ENCODE measurements at regions not wholly inside any gene's neighbourhood (a gene's known extent, or its start where the extent isn't known, plus 50 kb on each side); places are given as distances from the start of the nearest gene placed in this dataset.
"Not testable (repeated sequence)": the region's sequence is repeated elsewhere in the genome, so short reads cannot be mapped to it uniquely, and the experiment has no call there.

DNA sequence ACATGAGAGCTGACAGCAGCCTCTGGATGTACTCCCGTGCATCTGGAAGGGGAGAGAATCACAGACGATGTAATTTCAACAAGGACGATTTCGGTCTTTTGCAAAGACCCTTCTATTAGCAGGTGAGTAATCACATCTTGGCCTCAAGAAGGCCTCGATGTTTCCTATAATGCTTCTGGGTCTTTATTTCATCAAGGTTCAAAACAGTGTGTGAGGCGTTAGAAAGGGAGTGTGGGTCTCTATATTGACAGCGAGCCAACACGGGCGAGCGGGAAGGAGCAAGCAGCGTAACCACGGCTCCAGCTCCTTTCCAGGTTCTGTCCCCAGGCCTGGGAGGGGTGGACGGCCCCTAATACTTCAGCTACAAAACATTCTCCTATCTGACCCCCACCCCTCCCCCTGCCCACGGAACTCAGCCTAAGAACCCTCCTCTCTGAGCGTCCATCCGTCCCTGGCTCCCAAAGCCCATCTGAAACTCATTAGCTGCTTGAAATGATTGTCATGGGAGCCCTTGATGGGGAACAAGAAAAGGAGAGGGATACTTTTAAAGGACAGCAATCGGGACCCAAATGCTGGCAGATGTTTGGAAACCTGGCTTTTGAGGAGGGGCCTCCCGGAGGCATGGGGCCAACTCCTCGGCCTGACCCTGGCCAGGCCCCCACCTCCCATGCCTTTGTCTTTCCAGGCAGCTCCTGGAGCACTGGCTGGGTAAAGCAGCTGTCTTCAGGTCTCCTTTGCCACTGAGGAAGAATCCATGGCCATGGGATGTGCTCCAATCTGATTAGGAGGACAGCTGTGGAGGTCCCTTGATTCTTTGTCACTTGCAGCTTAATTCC is 250.8 kb downstream of the FOXD2 start:
- DNase-seq, result no peak

DNA sequence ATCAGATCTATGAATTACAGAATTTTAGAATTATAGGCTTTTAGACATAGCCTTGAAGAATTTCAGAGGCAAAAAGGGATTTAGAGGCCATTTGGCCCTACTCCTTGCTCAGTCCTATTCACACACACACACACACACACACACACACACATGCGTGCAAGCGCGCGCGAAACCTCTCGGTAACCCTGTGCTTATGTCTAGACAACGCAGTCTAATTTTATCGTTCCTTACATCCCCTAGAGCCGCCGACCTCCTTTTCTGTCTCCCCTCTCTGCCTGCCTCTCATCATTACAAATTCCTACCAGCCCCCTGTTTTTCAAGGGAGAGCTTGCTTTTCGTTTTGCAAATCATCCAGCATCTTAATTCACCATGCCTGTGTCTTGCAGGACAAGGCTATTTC is 252.1 kb downstream of the FOXD2 start:
- no peak for DNase-seq

- DNase-seq, result no peak
These were observed 252.8 kb downstream of the FOXD2 start for GRCh38 chr1:47690341-47691250.

DNA sequence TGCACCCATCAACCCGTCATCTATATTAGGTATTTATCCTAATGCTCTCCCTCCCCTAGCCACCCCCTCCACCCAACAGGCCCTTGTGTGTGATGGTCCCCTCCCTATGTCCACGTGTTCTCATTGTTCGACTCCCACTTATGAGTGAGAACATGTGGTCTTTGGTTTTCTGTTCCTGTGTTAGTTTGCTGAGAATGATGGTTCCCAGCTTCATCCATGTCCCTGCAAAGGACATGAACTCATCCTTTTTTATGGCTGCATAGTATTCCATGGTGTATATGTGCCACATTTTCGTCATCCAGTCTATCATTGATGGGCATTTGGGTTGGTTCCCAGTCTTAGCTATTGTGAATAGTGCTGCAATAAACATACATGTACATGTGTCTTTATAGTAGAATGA is 253.4 kb downstream of the FOXD2 start:
- not testable (repeated sequence) for DNase-seq

DNA sequence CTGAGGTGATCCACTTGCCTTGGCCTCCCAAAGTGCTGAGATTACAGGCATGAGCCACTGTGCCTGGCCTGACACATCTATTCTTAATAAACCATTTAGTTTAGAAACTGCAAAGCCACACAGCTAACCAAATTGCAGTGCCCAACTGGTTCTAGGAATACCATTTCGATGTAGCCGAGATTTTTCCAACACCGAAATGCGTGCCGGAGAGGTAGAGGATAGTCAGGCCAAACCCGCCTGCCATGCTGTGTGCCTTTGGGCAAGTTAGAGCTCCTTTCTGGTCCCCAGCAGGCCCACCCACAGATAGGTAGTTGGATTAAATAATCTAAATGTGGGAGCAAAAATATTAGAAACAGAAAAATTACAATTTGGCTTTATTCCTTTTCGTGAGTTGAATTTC is 254.4 kb downstream of the FOXD2 start:
- no peak for DNase-seq

GRCh38 chr1:47693115-47693514 is 255.3 kb downstream of the FOXD2 start:
- no peak for DNase-seq

- DNase-seq, result no peak
These were observed 256.4 kb downstream of the FOXD2 start for GRCh38 chr1:47694011-47694890.

DNA sequence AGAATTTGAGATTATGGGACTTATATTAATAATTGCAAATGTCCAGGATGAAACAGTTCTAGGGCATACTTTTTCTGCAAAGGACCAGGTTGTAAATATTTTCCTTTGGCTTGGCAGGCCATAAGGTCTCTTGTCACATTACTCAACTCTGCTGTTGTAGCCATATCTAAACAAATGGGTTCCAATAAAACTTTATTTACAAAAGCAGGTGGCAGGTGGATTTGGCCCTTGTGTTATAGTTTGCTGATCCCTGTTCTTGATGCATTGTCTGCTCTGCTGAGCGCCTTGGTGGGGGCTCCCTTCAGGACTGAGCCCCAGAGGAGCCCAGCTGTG is 258.5 kb downstream of the FOXD2 start:
- DNase-seq, result no peak

DNA sequence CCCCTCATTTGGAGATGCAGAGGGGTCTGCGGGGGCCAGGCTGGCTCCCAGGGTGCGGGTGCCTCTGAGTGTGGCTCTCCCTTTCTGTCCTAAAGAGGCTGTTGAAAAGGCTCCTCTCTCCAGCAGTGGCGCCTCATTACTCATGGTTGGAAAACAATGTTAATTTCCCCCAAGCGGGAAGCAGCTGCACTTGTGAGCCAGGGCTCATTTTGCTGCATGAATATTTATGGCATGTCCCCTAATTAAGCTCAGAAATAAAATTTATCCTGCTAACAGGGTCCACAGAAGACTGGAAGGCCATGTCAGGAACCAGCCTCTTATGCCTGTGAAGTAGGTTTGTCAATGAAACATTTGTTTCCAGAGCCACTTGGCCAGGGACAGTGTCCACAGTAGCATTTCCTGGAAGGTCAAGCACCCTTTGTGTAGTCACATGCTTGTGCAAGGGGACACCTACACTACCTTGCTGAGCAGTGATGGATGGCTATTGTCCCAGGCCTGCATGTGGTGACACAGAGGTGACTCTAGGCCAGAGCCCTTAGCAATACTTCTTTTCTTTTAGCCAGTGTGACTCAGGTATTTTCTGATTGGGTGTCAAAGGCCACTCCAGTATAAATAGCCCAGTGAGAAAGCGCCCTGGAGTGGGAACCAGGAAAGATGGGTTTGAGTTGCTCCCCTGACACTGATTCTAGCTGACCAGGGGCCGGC is 259.0 kb downstream of the FOXD2 start:
- no peak for DNase-seq

GRCh38 chr1:47697616-47698335 is 259.9 kb downstream of the FOXD2 start:
- DNase-seq, result no peak

DNA sequence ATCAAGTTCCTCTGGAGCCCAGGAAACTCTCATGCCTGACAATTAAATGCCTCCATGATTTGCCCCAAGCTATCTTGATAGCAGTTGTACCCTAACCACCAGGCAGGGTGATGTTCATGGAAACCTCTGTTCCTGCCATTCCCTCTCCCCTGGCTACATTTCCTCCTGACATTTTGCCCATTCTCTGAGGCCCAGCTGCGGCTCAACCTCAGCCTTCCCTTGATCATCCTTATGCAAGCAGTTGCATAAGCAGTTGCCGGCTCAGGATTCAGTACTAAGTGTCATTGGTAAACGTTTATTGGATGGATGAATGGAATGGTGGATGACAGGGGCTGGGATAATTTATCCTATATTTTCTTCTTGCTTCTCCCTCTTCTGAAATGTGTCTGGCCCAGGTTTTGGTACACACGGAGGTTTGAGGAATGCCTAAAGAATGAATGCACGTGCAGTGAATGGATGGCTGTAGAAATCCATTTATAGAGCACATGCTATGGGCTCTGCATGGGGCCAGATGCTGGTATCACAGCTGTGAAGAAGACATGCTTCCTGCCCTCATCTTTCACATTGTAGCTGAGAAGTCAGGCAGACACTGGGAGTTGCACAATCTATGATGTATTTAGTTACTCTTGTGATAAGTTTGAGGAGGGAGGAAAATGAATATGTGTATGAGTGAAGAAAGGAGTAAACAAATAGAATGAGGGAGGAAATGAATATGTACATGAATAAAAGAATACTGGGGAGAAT is 261.8 kb downstream of the FOXD2 start:
- no peak for DNase-seq

DNA sequence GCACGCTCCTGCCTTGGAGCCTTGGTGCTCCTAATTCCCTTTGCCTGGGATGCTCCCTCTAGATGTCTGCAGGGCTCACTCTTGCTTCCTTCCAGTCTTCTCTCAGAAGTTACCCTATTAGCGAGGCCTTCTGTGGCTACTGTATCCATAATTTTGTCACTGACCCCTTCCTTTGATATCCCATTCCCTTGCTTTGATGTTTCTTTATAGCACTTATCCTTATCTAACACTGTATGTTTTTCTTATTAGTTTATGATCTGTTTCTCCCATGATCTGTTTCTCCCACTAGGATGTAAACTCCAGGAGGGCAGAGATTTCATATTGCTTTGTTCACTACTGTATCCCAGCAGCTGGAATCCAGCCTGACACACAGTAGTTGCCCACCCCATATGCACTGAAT is 263.4 kb downstream of the FOXD2 start:
- no peak for DNase-seq

DNA sequence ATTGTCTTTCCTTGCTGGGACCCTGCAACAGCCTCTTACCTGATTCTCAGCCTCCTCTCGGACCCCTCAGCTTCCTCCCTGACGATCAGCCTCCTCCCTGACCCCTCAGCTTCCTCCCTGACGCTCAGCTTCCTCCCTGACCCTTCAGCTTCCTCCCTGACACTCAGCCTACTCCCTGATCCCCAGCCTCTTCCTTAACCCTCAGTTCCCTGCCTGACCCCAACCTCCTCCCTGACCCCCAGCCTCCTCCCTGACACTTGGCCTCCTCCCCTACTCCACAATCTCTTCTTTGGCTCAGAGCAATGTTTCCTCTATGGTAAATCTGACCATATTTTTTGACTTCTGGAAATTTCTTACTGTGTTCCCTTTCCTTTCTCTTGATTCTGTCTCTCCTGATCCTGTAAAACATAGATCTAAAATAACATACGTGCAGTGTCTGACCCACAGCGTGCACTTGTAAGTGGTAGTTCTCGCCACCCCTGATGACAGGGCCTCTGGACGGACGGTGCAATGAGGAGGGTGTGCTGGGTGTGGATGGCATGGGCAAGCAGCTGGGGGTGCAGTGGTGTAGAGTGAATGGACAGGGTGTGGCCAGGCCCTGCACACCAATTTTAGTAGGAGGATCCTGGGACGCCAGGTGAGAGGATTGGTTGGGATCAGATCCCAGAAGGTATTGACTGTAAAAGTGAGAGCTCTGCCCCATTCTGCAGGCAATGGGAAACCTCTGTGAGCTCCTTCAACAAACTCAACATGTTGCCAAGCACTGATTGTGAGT is 264.1 kb downstream of the FOXD2 start:
- DNase-seq, result no peak

- DNase-seq, result no peak
These were observed 265.4 kb downstream of the FOXD2 start for GRCh38 chr1:47703156-47703825.

- no peak for DNase-seq
These were observed 266.2 kb downstream of the FOXD2 start for GRCh38 chr1:47703981-47704596.

DNA sequence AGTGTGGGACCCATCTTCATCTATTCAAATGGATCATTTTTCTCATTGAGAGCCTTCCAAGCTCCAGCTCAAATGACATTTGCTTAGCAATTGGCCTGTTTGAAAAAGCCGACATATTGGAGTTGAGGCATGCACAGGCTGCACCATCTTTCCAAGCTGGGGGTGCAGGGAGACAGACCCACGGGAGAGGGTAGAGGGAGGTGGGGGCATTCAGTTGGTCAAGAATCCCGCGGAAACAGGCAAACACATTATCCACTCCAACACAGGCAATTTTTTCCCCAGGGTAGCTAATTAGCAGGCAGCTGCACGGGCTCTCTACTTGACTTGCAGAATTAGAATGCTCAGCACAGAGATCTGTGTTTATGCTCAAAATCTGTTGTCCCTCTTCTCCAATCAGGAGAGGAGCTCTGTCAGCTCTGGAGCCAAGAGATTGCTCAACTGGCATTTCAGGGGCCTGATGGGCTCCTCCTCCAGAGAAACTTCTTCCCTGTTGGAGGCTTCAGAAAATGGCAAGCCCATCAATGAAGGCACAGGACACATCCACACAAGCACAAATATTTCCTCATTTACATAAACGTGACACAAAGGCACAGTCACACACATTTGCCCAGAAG is 267.8 kb downstream of the FOXD2 start:
- no peak for DNase-seq

DNA sequence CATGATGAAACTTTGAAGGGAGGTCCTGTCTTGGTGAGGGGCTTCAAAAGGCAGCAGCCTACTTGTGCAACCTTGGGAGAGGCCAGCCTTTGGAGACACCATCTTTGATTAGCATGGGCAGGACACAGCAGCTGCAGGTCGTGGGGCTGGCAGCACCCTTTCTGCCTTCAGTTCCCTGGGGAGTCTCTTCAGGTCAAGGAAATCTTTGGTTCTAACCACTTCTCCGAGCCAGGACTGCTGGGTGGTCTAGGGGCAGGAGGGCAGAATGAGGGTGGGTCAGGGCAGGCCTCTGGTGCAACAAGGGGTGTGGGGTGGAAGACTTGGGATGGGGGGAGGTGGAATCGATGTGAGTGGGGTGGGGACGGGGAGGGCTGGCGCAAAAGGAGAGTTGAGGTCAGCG is 269.7 kb downstream of the FOXD2 start:
- DNase-seq, result no peak

GRCh38 chr1:47708019-47708535 is 270.2 kb downstream of the FOXD2 start:
- no peak for DNase-seq

DNA sequence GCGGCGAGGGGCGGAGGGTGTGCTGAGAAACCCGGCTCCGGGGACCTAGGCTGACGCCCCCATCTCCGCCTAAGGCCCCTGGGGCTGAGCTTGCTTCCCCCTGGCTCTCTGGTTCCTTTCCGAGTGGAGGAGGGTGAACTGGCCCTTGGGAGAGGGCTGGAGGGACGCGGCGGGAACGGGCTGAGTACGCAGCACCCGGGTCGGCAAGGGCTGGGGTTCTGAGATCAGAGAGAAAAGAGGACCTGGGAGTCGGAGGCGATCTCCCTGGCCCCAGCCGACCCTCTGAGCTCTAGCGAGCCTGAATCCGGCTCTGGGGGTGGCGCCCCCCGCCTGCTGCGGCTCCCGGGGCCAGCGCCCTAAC is 270.8 kb downstream of the FOXD2 start:
- no peak for DNase-seq

All from NCI-H1048 (cell line).